Neural progenitor cell (in vitro differentiated cells): ENCODE measurements at regions not wholly inside any gene's neighbourhood (a gene's known extent, or its start where the extent isn't known, plus 50 kb on each side); places are given as distances from the start of the nearest gene placed in this dataset.

Experiments
- DNase-seq: peaks from one replicate; pipeline ENCODE4 v3.0.0-alpha.2; 2016; ENCODE audit warnings: low spot score
- H2AFZ ChIP-seq: fragments of 200-600 bp; sonication (generic); replicated peaks from 2 replicates; pipeline ENCODE4 v1.6.1; 2016; ENCODE audit warnings: antibody characterized with exemption
- H3F3A ChIP-seq: fragments of 200-600 bp; sonication (generic); 2 replicates; pipeline ENCODE4 v1.6.1; 2016; ENCODE audit warnings: antibody characterized with exemption, low read depth
- H3K27ac ChIP-seq: fragments of 200-600 bp; sonication (generic); 2 replicates; pipeline ENCODE4 v1.5.1; 2016; ENCODE audit warnings: mild to moderate bottlenecking
- H3K27me3 ChIP-seq: fragments of 200-600 bp; sonication (generic); 2 replicates; pipeline ENCODE4 v1.6.1; 2016; ENCODE audit warnings: mild to moderate bottlenecking, moderate library complexity
- H3K36me3 ChIP-seq: fragments of 200-600 bp; sonication (generic); 2 replicates; pipeline ENCODE4 v1.5.1; 2016
- H3K4me1 ChIP-seq: fragments of 200-600 bp; sonication (generic); 2 replicates; pipeline ENCODE4 v1.6.1; 2016; ENCODE audit warnings: mixed run types
- H3K4me2 ChIP-seq: fragments of 200-600 bp; sonication (generic); 2 replicates; pipeline ENCODE4 v1.6.1; 2016
- H3K4me3 ChIP-seq: fragments of 200-600 bp; sonication (generic); 2 replicates; pipeline ENCODE4 v1.5.1; 2016
- H3K79me2 ChIP-seq: fragments of 200-600 bp; sonication (generic); 2 replicates; pipeline ENCODE4 v1.6.1; 2016; ENCODE audit warnings: low read depth
- H3K9ac ChIP-seq: fragments of 200-600 bp; sonication (generic); 2 replicates; pipeline ENCODE4 v1.6.1; 2016
- H3K9me3 ChIP-seq: fragments of 200-600 bp; sonication (generic); 2 replicates; pipeline ENCODE4 v1.5.1; 2016; ENCODE audit warnings: low read depth
- H4K20me1 ChIP-seq: fragments of 200-600 bp; sonication (generic); 2 replicates; pipeline ENCODE4 v1.6.1; 2016; ENCODE audit warnings: low read depth
- H3K27ac Mint-ChIP-seq: 3 replicates; pipeline ENCODE4 v1.8.0; 2021; ENCODE audit warnings: mixed read lengths
- H3K27me3 Mint-ChIP-seq: 2 replicates; pipeline ENCODE4 v1.8.0; 2022; ENCODE audit warnings: low read depth, mild to moderate bottlenecking, inconsistent platforms, moderate library complexity, mixed read lengths; ENCODE audit not compliant: insufficient read depth
- H3K36me3 Mint-ChIP-seq: 3 replicates; pipeline ENCODE4 v1.8.0; 2021; ENCODE audit warnings: mixed read lengths
- H3K4me1 Mint-ChIP-seq: 3 replicates; pipeline ENCODE4 v1.8.0; 2021; ENCODE audit warnings: mixed read lengths
- H3K4me3 Mint-ChIP-seq: 3 replicates; pipeline ENCODE4 v1.8.0; 2021; ENCODE audit warnings: mild to moderate bottlenecking, moderate library complexity, mixed read lengths
- H3K9me3 Mint-ChIP-seq: 3 replicates; pipeline ENCODE4 v1.8.0; 2020; ENCODE audit warnings: mixed read lengths
- EZH2 ChIP-seq: fragments of 200-600 bp; sonication (generic); IDR thresholded peaks from 2 replicates; pipeline ENCODE4 v1.6.1; 2017; ENCODE audit warnings: antibody characterized with exemption, mild to moderate bottlenecking, moderate library complexity
- EZH2phosphoT487 ChIP-seq: fragments of 200-600 bp; sonication (generic); IDR thresholded peaks from 2 replicates; pipeline ENCODE4 v1.6.1; 2017; ENCODE audit warnings: antibody characterized with exemption
- TF ChIP-seq, protein P1 (sequence below): fragments of 200-600 bp; sonication (generic); IDR thresholded peaks from 2 replicates; pipeline ENCODE4 v1.5.1; 2017; ENCODE audit warnings: antibody characterized with exemption, mild to moderate bottlenecking

DNA sequence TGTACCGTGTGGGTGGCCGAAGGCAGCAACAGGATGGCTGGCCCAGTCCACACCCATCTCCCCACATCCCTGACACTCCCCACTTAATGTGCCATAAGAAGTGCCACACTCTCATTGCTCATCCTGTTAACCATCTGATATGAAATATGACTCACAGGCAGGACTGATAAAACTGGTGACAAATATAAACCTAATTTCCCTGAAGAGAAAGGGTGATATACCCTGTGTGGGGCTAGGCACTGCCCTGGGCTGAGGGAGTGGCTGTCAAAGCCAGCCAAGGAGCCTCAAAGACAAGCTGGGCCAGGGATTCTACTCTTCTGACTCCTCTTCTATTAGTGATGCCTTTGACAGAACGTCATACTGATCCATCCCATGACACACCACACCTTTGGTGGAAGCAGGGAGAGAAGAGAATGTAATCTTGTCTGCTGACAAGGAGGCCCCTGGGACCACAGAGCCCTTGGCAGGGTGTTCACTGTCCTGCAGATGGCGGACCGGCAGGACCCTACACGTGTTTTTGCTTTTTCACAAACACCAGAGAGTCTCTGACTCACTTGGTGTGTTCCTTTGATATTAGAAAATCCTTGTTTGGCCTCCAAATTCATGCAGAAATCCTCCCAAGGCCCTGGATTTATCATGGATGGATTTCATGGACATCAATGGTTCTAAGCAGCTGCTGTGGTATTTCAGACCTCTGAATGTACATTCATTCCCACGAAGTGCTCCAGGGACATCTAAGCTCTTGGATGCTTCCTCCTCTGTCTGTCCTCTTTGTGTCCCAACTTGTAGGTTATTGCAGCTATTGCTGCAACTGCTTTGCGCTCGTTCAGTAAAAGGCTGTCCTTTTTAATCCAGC, 98.0 kb upstream of the WASF3 start:
- Histone ChIP-seq H3K27me3 (no peaks in the 10 kb centered on the region), H3F3A (no peaks in the 10 kb centered on the region), H3K4me1 (no peaks in the 10 kb centered on the region), H3K79me2 (no peaks in the 10 kb centered on the region), H3K27ac (no peak overlapping the region), H3K9me3 (no peaks in the 10 kb centered on the region), H2AFZ (no peak overlapping the region), H3K4me2 (no peak overlapping the region), H3K9ac (no peak overlapping the region), H3K36me3 (no peaks in the 10 kb centered on the region), H3K4me3 (no peak overlapping the region), H4K20me1 (no peaks in the 10 kb centered on the region)
- Mint-ChIP-seq H3K4me3 (no peak overlapping the region), H3K27me3 (peaks cover 4% of the 10 kb centered on the region), H3K27ac (no peak overlapping the region), H3K4me1 (no peaks in the 10 kb centered on the region), H3K36me3 (no peaks in the 10 kb centered on the region), H3K9me3 (no peaks in the 10 kb centered on the region)
- TF ChIP-seq EZH2 (no peak), EZH2phosphoT487 (no peak)
- TF ChIP-seq, protein P1, sequence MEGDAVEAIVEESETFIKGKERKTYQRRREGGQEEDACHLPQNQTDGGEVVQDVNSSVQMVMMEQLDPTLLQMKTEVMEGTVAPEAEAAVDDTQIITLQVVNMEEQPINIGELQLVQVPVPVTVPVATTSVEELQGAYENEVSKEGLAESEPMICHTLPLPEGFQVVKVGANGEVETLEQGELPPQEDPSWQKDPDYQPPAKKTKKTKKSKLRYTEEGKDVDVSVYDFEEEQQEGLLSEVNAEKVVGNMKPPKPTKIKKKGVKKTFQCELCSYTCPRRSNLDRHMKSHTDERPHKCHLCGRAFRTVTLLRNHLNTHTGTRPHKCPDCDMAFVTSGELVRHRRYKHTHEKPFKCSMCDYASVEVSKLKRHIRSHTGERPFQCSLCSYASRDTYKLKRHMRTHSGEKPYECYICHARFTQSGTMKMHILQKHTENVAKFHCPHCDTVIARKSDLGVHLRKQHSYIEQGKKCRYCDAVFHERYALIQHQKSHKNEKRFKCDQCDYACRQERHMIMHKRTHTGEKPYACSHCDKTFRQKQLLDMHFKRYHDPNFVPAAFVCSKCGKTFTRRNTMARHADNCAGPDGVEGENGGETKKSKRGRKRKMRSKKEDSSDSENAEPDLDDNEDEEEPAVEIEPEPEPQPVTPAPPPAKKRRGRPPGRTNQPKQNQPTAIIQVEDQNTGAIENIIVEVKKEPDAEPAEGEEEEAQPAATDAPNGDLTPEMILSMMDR, result no peak
- no peak for DNase-seq

DNA sequence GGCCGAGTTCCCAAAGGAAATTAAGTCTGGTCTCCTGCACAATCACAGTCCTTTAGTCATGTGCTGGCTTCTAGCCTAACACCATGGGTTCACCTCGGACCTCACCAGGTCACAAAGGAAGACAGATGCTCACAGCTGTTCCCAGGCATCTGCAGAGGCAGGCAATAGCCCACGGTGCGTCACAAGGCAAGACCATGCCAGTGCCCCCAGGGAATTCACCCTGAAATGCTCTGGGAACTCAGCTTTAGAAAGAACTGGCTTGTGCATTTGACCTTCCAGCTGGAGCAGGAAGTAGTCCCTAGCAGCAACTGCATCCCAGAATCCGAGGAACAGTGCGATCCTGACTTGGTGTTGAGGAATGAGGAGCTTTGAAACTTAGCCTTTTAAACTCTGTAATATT, 96.8 kb upstream of the WASF3 start:
- Histone ChIP-seq H3K36me3 (no peaks in the 10 kb centered on the region), H3K4me1 (no peaks in the 10 kb centered on the region), H3F3A (no peaks in the 10 kb centered on the region), H3K9ac (no peak overlapping the region), H3K4me2 (no peak overlapping the region), H3K79me2 (no peaks in the 10 kb centered on the region), H4K20me1 (no peaks in the 10 kb centered on the region), H2AFZ (no peak overlapping the region), H3K4me3 (no peak overlapping the region), H3K27ac (no peak overlapping the region), H3K27me3 (no peaks in the 10 kb centered on the region), H3K9me3 (no peaks in the 10 kb centered on the region)
- Mint-ChIP-seq H3K27me3 (peaks cover 6% of the 10 kb centered on the region), H3K27ac (no peak overlapping the region), H3K4me3 (no peak overlapping the region), H3K4me1 (no peaks in the 10 kb centered on the region), H3K36me3 (no peaks in the 10 kb centered on the region), H3K9me3 (peaks cover 3% of the 10 kb centered on the region)
- TF ChIP-seq EZH2phosphoT487 (no peak), EZH2 (no peak)
- TF ChIP-seq, protein P1, result no peak
- DNase-seq, result no peak

DNA sequence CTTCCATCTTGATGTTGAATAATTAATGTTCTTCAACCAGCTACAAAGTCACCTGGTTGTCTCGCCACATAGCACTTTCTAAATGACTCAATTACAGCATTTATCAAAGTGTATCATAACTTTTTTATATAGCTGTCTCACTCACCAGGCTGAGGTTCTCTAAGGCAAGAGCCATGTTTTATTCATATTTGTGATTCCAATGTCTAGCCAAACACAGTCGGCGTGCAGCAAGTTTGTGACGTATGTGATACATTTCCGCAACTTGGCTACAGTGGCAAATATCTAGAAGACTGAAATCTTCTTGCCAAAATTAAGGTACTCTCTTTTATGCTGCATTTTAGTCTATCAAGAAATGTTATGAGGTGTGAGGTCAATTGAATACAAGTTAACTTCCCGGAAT, 94.2 kb upstream of the WASF3 start:
- no peak overlapping the region for H3K4me3 Mint-ChIP-seq
- no peak for DNase-seq
- Histone ChIP-seq H3K9me3 (no peaks in the 10 kb centered on the region), H3K27me3 (no peaks in the 10 kb centered on the region), H3F3A (no peaks in the 10 kb centered on the region), H3K4me1 (peaks cover 5% of the 10 kb centered on the region), H3K36me3 (no peaks in the 10 kb centered on the region), H3K27ac (no peak overlapping the region), H3K79me2 (no peaks in the 10 kb centered on the region), H3K4me3 (no peak overlapping the region), H3K9ac (no peak overlapping the region), H4K20me1 (no peaks in the 10 kb centered on the region), H3K4me2 (no peak overlapping the region), H2AFZ (no peak overlapping the region)
- H3K36me3 Mint-ChIP-seq, result no peaks in the 10 kb centered on the region
- no peak overlapping the region for H3K27ac Mint-ChIP-seq
- H3K4me1 Mint-ChIP-seq, result peaks cover 6% of the 10 kb centered on the region
- TF ChIP-seq, protein P1, result no peak
- TF ChIP-seq EZH2phosphoT487 (no peak), EZH2 (no peak)
- H3K27me3 Mint-ChIP-seq, result peaks cover 9% of the 10 kb centered on the region
- H3K9me3 Mint-ChIP-seq, result peaks cover 3% of the 10 kb centered on the region
